ENCODE measurements at regions not wholly inside any gene's neighbourhood (a gene's known extent, or its start where the extent isn't known, plus 50 kb on each side); places are given as distances from the start of the nearest gene placed in this dataset.

DNA sequence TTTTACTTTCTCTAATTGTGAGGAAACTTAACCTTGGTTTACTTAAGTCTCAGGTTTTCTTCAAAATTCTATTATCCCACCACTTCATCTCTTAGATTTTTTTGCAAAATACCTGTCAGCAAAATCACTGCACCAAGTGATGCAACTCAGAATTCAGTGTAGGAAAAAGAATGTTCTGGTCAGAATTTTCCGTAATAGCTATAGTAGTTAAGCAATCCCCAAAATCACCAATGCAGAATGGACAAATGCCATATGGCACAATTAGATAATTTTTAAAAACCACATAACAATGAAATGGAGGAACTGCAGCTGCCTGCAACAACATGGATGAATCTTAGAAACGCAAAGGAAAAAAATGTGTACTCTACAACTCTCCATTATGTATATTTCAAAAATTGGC is 373.1 kb downstream of the NAF1 start (continued):
- TF ChIP-seq, protein P1, sequence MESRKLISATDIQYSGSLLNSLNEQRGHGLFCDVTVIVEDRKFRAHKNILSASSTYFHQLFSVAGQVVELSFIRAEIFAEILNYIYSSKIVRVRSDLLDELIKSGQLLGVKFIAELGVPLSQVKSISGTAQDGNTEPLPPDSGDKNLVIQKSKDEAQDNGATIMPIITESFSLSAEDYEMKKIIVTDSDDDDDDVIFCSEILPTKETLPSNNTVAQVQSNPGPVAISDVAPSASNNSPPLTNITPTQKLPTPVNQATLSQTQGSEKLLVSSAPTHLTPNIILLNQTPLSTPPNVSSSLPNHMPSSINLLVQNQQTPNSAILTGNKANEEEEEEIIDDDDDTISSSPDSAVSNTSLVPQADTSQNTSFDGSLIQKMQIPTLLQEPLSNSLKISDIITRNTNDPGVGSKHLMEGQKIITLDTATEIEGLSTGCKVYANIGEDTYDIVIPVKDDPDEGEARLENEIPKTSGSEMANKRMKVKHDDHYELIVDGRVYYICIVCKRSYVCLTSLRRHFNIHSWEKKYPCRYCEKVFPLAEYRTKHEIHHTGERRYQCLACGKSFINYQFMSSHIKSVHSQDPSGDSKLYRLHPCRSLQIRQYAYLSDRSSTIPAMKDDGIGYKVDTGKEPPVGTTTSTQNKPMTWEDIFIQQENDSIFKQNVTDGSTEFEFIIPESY (IDR thresholded peaks at IDR 0.05) = no peak
- TF ChIP-seq ATF3 (IDR thresholded peaks at IDR 0.05) (no peak), SP1 (IDR thresholded peaks at IDR 0.05) (no peak), FOXA2 (IDR thresholded peaks at IDR 0.05) (no peak), RXRA (IDR thresholded peaks at IDR 0.05) (no peak)

- H3K27me3 ChIP-seq (ENCODE audit: control insufficient read depth in 4 of 4, insufficient read depth in 4 of 4, low read length in 3 of 4) = no peaks in the 10 kb centered on the region
- H3K27ac ChIP-seq (ENCODE audit: low read depth in 1 of 2, low read length in 2 of 2) = no peak overlapping the region
- no peaks in the 10 kb centered on the region for H3K9me3 ChIP-seq (ENCODE audit: control insufficient read depth in 4 of 4, low read length in 3 of 4)
- H3K9ac ChIP-seq (ENCODE audit: low read depth in 1 of 2, low read length in 2 of 2) = no peak overlapping the region
- DNase-seq (ENCODE audit: low spot score) = no peak
- no peak overlapping the region for H3K4me3 ChIP-seq (ENCODE audit: low read depth in 1 of 3, low read length in 3 of 3)
- WGBS = 74% methylated on average over 2 of the region's 2 CpGs
- no peaks in the 10 kb centered on the region for H3K36me3 ChIP-seq (ENCODE audit: control insufficient read depth in 4 of 4, insufficient read depth in 3 of 4, low read depth in 1 of 4, low read length in 3 of 4)
- no peaks in the 10 kb centered on the region for H3K4me1 ChIP-seq (ENCODE audit: control insufficient read depth in 4 of 4, insufficient read depth in 4 of 4, low read length in 3 of 4)
- TF ChIP-seq, protein P2, sequence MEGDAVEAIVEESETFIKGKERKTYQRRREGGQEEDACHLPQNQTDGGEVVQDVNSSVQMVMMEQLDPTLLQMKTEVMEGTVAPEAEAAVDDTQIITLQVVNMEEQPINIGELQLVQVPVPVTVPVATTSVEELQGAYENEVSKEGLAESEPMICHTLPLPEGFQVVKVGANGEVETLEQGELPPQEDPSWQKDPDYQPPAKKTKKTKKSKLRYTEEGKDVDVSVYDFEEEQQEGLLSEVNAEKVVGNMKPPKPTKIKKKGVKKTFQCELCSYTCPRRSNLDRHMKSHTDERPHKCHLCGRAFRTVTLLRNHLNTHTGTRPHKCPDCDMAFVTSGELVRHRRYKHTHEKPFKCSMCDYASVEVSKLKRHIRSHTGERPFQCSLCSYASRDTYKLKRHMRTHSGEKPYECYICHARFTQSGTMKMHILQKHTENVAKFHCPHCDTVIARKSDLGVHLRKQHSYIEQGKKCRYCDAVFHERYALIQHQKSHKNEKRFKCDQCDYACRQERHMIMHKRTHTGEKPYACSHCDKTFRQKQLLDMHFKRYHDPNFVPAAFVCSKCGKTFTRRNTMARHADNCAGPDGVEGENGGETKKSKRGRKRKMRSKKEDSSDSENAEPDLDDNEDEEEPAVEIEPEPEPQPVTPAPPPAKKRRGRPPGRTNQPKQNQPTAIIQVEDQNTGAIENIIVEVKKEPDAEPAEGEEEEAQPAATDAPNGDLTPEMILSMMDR (IDR thresholded peaks at IDR 0.05; ENCODE audit: low read depth, low read length, missing input control) = no peak
- TF ChIP-seq RAD21 (IDR thresholded peaks at IDR 0.05) = no peak
- no peak for TF ChIP-seq YY1 (IDR thresholded peaks at IDR 0.05)
- TF ChIP-seq FOXA2 (IDR thresholded peaks at IDR 0.05) = no peak
- no peak for TF ChIP-seq TAF1 (conservative IDR thresholded peaks at IDR 0.05)
- TF ChIP-seq JUND (IDR thresholded peaks at IDR 0.05) = no peak
- TF ChIP-seq, protein P3, sequence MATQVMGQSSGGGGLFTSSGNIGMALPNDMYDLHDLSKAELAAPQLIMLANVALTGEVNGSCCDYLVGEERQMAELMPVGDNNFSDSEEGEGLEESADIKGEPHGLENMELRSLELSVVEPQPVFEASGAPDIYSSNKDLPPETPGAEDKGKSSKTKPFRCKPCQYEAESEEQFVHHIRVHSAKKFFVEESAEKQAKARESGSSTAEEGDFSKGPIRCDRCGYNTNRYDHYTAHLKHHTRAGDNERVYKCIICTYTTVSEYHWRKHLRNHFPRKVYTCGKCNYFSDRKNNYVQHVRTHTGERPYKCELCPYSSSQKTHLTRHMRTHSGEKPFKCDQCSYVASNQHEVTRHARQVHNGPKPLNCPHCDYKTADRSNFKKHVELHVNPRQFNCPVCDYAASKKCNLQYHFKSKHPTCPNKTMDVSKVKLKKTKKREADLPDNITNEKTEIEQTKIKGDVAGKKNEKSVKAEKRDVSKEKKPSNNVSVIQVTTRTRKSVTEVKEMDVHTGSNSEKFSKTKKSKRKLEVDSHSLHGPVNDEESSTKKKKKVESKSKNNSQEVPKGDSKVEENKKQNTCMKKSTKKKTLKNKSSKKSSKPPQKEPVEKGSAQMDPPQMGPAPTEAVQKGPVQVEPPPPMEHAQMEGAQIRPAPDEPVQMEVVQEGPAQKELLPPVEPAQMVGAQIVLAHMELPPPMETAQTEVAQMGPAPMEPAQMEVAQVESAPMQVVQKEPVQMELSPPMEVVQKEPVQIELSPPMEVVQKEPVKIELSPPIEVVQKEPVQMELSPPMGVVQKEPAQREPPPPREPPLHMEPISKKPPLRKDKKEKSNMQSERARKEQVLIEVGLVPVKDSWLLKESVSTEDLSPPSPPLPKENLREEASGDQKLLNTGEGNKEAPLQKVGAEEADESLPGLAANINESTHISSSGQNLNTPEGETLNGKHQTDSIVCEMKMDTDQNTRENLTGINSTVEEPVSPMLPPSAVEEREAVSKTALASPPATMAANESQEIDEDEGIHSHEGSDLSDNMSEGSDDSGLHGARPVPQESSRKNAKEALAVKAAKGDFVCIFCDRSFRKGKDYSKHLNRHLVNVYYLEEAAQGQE (IDR thresholded peaks at IDR 0.05) = no peak
- TF ChIP-seq NR2F2 (IDR thresholded peaks at IDR 0.05) = no peak
- TF ChIP-seq, protein P1 (IDR thresholded peaks at IDR 0.05) = no peak
- TF ChIP-seq SP1 (IDR thresholded peaks at IDR 0.05) = no peak
- TF ChIP-seq HNF4A (conservative IDR thresholded peaks at IDR 0.05) = no peak
- no peak for TF ChIP-seq HNF4G (IDR thresholded peaks at IDR 0.05)
Measured at GRCh38 chr4:162793004-162793403, 373.7 kb downstream of the NAF1 start.

Measured in liver (tissue), 8 donors.